ENCODE measurements at regions not wholly inside any gene's neighbourhood (a gene's known extent, or its start where the extent isn't known, plus 50 kb on each side); places are given as distances from the start of the nearest gene placed in this dataset.

DNA sequence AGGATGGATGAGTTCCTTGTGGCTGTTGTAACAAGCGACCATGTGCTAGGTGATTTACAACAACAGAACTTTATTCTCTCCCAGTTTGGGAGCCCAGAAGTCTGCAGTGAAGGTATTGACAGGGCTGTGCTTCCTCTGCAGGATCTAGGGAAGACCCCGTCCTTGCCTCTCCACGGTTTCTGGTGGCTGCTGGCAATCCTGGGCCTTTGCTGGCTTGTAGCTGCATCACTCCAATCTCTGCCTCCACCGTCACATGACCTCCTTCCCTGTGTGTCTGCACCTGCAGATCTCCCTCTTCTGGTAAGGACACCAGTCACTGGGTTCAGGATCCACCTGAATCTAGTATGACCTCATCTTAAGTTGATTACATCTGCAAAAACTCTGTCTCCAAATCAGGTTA is 115.6 kb downstream of the GLRX3 start:
- H3K4me1 ChIP-seq, result no peaks in the 10 kb centered on the region
- intact Hi-C loops (cut with DNase I), result no loop called here
- H3K27ac ChIP-seq, result no peak overlapping the region
- H3K27me3 ChIP-seq, result no peaks in the 10 kb centered on the region
- no peak overlapping the region for H3K4me3 ChIP-seq
- peak in 1 of 2 donors; percentile 35 for DNase-seq (ENCODE audit: low spot score in 2 of 2)
- TF ChIP-seq, protein P1, sequence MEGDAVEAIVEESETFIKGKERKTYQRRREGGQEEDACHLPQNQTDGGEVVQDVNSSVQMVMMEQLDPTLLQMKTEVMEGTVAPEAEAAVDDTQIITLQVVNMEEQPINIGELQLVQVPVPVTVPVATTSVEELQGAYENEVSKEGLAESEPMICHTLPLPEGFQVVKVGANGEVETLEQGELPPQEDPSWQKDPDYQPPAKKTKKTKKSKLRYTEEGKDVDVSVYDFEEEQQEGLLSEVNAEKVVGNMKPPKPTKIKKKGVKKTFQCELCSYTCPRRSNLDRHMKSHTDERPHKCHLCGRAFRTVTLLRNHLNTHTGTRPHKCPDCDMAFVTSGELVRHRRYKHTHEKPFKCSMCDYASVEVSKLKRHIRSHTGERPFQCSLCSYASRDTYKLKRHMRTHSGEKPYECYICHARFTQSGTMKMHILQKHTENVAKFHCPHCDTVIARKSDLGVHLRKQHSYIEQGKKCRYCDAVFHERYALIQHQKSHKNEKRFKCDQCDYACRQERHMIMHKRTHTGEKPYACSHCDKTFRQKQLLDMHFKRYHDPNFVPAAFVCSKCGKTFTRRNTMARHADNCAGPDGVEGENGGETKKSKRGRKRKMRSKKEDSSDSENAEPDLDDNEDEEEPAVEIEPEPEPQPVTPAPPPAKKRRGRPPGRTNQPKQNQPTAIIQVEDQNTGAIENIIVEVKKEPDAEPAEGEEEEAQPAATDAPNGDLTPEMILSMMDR (IDR thresholded peaks at IDR 0.05), result no peak
- H3K9me3 ChIP-seq, result no peaks in the 10 kb centered on the region
- no peaks in the 10 kb centered on the region for H3K36me3 ChIP-seq

DNA sequence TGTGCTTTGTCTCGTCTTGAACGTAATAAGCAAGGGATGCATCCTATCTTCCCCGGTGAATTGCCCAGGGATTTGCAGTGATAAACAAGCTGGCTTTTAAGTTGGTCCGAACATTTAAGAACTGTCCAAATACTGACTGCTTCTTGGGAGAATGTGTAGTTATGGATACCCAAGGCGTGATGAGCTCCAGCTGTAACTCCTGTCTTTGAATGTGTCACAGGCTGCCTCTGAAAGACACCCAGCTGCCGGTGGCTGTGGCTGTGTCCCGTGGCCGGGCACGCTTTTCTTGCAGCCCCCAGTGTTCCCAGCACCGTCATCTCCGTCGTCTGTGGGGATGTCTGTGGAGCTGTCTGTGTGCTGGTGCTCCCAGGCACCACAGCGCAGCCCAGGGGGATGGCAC is 118.1 kb downstream of the GLRX3 start:
- Histone ChIP-seq H3K36me3 (no peaks in the 10 kb centered on the region), H3K4me1 (no peaks in the 10 kb centered on the region), H3K4me3 (no peak overlapping the region), H3K27ac (no peak overlapping the region), H3K9me3 (no peaks in the 10 kb centered on the region), H3K27me3 (no peaks in the 10 kb centered on the region)
- TF ChIP-seq, protein P1 (IDR thresholded peaks at IDR 0.05), result no peak
- intact Hi-C loops (cut with DNase I), result no loop called here
- DNase-seq (ENCODE audit: low spot score in 2 of 2), result no peak

DNA sequence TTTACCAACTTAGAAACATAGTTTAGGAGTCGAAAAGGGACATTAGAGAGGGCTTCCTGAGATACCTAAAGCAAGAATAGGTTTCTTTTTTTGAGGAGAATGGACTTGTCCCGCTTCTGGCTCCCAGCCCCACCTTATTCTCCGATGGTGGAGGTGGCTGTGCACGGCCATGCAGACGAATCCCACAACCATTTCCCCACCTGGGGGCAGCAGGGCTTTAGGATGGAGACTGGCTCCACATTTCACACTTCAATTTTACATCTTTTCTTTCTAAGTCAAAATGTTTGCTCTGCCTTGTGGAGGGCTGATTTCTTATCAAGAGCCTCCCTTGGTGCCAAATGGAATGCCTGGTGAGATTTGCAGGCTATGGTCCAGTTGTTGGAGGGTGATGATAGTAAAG is 118.5 kb downstream of the GLRX3 start:
- no peak overlapping the region for H3K27ac ChIP-seq
- no peaks in the 10 kb centered on the region for H3K27me3 ChIP-seq
- H3K9me3 ChIP-seq, result no peaks in the 10 kb centered on the region
- intact Hi-C loops (cut with DNase I), result no loop called here
- no peaks in the 10 kb centered on the region for H3K36me3 ChIP-seq
- TF ChIP-seq, protein P1 (IDR thresholded peaks at IDR 0.05), result no peak
- H3K4me1 ChIP-seq, result no peaks in the 10 kb centered on the region
- no peak overlapping the region for H3K4me3 ChIP-seq
- DNase-seq (ENCODE audit: low spot score in 2 of 2), result no peak

DNA sequence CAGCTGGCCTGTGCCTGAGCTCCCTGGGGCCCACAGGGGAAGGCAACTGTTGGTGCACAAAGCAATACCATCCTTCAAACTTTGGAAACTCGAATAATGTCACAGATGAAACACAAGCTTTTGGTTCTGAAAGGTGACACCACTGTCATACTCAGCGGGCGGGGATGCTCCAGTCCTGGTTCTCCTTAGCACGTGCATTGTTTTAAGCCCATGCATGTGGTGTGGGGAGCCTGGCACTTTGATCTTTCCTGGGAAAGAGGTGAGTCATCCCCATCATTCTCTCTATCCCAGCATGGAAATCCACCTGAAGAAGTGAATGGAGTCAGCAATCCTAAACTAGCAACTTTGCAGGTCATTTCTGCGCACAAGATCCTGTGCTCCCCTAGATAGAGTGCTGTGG is 119.6 kb downstream of the GLRX3 start:
- TF ChIP-seq, protein P1 (IDR thresholded peaks at IDR 0.05), result no peak
- Histone ChIP-seq H3K4me1 (no peaks in the 10 kb centered on the region), H3K36me3 (no peaks in the 10 kb centered on the region), H3K27ac (no peak overlapping the region), H3K9me3 (no peaks in the 10 kb centered on the region), H3K4me3 (no peak overlapping the region), H3K27me3 (no peaks in the 10 kb centered on the region)
- intact Hi-C loops (cut with DNase I), result no loop called here
- no peak for DNase-seq (ENCODE audit: low spot score in 2 of 2)

DNA sequence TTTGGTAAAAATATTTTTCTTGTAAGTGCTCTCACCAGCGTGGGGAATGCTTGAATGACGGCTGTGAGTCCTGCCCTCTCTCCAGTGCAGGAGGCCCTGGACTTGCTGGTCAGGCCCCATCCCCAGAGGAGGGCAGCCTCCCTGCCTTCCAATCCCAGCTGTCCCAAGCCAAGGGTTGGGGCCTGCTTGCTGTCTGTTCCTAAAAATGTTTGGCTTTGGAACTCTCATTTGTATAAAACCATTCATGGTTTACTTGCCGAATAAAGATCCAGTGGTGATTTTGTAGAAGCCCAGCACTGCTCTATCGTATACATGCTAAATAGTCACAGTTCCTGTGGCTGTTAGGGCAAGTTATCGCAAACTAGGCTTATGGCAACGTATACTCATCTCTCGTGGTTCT is 121.7 kb downstream of the GLRX3 start:
- DNase-seq (ENCODE audit: low spot score in 2 of 2), result no peak
- TF ChIP-seq, protein P1 (IDR thresholded peaks at IDR 0.05), result no peak
- Histone ChIP-seq H3K27me3 (no peaks in the 10 kb centered on the region), H3K27ac (no peak overlapping the region), H3K36me3 (no peaks in the 10 kb centered on the region), H3K4me1 (no peaks in the 10 kb centered on the region), H3K4me3 (no peak overlapping the region), H3K9me3 (no peaks in the 10 kb centered on the region)
- intact Hi-C loops (cut with DNase I), result no loop called here

DNA sequence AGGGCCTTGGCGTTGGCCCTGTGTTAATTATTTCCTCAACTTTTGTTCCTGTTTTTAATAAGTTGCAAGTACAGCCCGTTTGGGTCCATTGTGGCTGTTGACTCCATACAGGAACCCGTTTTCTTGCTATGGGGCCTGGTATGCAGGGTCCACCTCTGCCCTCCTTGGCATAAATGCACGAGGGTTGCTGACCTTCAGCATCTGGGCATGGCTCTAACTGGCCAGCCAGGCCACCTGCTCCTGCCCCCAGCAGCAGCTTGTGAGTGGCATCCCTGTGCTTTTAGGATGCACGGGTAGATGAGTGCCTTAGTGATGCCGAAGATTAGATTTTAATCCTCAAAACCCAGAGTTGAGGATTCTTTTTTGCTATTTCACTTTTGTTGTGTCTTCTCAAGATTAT is 123.2 kb downstream of the GLRX3 start:
- no peaks in the 10 kb centered on the region for H3K36me3 ChIP-seq

More for the DNA sequence above, 123.2 kb downstream of the GLRX3 start:
- Histone ChIP-seq H3K4me1 (no peaks in the 10 kb centered on the region), H3K27ac (no peak overlapping the region), H3K9me3 (no peaks in the 10 kb centered on the region), H3K4me3 (no peak overlapping the region), H3K27me3 (no peaks in the 10 kb centered on the region)
- TF ChIP-seq, protein P1 (IDR thresholded peaks at IDR 0.05), result no peak
- intact Hi-C loops (cut with DNase I), result no loop called here
- DNase-seq (ENCODE audit: low spot score in 2 of 2), result no peak

Data from ascending aorta (tissue), 2 donors.